Dendritic cell treated with granulocyte-macrophage colony-stimulating factor and Interleukin-4, amounts not matched to agents 40 ng/mL and 50 ng/mL, for 4 days (primary cell): ENCODE measurements at regions not wholly inside any gene's neighbourhood (a gene's known extent, or its start where the extent isn't known, plus 50 kb on each side); places are given as distances from the start of the nearest gene placed in this dataset.

Experiments
- H3K27ac Mint-ChIP-seq: one replicate; pipeline ENCODE4 v1.8.0; 2022; ENCODE audit warnings: mild to moderate bottlenecking, mixed read lengths
- H3K27me3 Mint-ChIP-seq: one replicate; pipeline ENCODE4 v1.8.0; 2022; ENCODE audit warnings: mild to moderate bottlenecking, mixed read lengths
- H3K36me3 Mint-ChIP-seq: one replicate; pipeline ENCODE4 v1.8.0; 2022; ENCODE audit warnings: low read depth, mixed read lengths
- H3K4me1 Mint-ChIP-seq: one replicate; pipeline ENCODE4 v1.8.0; 2022; ENCODE audit warnings: low read depth, mixed read lengths
- H3K4me3 Mint-ChIP-seq: one replicate; pipeline ENCODE4 v1.8.0; 2022; ENCODE audit warnings: mild to moderate bottlenecking, moderate library complexity, mixed read lengths
- H3K9me3 Mint-ChIP-seq: one replicate; pipeline ENCODE4 v1.8.0; 2022; ENCODE audit warnings: mixed read lengths
- intact Hi-C: fragments of 100-400 bp; cut with micrococcal nuclease; formaldehyde crosslinking; loops from one replicate; pipeline ENCODE4 v1.15.0; 2022

- Mint-ChIP-seq H3K4me3 (no peak overlapping the region), H3K27me3 (no peaks in the 10 kb centered on the region), H3K9me3 (peaks cover 12% of the 10 kb centered on the region), H3K27ac (no peak overlapping the region), H3K36me3 (no peaks in the 10 kb centered on the region), H3K4me1 (no peaks in the 10 kb centered on the region)
- intact Hi-C loops = no loop called here
Observed at GRCh38 chr5:116842514-116842961, 267.9 kb upstream of the SEMA6A start.

GRCh38 chr5:116841734-116842133 lies 267.1 kb upstream of the SEMA6A start:
- H3K27me3 Mint-ChIP-seq = no peaks in the 10 kb centered on the region
- H3K9me3 Mint-ChIP-seq = peaks cover 11% of the 10 kb centered on the region
- intact Hi-C loops = no loop called here
- H3K4me3 Mint-ChIP-seq = no peak overlapping the region
- H3K4me1 Mint-ChIP-seq = no peaks in the 10 kb centered on the region
- no peaks in the 10 kb centered on the region for H3K36me3 Mint-ChIP-seq
- H3K27ac Mint-ChIP-seq = no peak overlapping the region

- Mint-ChIP-seq H3K4me3 (no peak overlapping the region), H3K9me3 (no peaks in the 10 kb centered on the region), H3K4me1 (no peaks in the 10 kb centered on the region), H3K27me3 (no peaks in the 10 kb centered on the region), H3K36me3 (no peaks in the 10 kb centered on the region), H3K27ac (no peak overlapping the region)
- intact Hi-C loops = no loop called here
Observed at GRCh38 chr5:116838011-116838536, 263.5 kb upstream of the SEMA6A start.

GRCh38 chr5:116834796-116835515 lies 260.3 kb upstream of the SEMA6A start:
- Mint-ChIP-seq H3K4me1 (no peaks in the 10 kb centered on the region), H3K9me3 (no peaks in the 10 kb centered on the region), H3K4me3 (no peak overlapping the region), H3K27ac (no peak overlapping the region), H3K27me3 (no peaks in the 10 kb centered on the region), H3K36me3 (no peaks in the 10 kb centered on the region)
- intact Hi-C loops = no loop called here

GRCh38 chr5:116830079-116830478 lies 255.5 kb upstream of the SEMA6A start:
- no peaks in the 10 kb centered on the region for H3K4me1 Mint-ChIP-seq
- H3K9me3 Mint-ChIP-seq = no peaks in the 10 kb centered on the region
- intact Hi-C loops = no loop called here
- H3K27me3 Mint-ChIP-seq = no peaks in the 10 kb centered on the region
- no peak overlapping the region for H3K4me3 Mint-ChIP-seq
- no peaks in the 10 kb centered on the region for H3K36me3 Mint-ChIP-seq
- no peak overlapping the region for H3K27ac Mint-ChIP-seq

GRCh38 chr5:116827078-116827477 lies 252.5 kb upstream of the SEMA6A start:
- no peaks in the 10 kb centered on the region for H3K4me1 Mint-ChIP-seq
- H3K27ac Mint-ChIP-seq = no peak overlapping the region
- no peak overlapping the region for H3K4me3 Mint-ChIP-seq
- peaks cover 7% of the 10 kb centered on the region for H3K9me3 Mint-ChIP-seq
- intact Hi-C loops = no loop called here
- no peaks in the 10 kb centered on the region for H3K36me3 Mint-ChIP-seq
- no peaks in the 10 kb centered on the region for H3K27me3 Mint-ChIP-seq

- H3K36me3 Mint-ChIP-seq = no peaks in the 10 kb centered on the region
- H3K9me3 Mint-ChIP-seq = peaks cover 10% of the 10 kb centered on the region
- intact Hi-C loops = no loop called here
- no peaks in the 10 kb centered on the region for H3K27me3 Mint-ChIP-seq
- no peak overlapping the region for H3K27ac Mint-ChIP-seq
- H3K4me1 Mint-ChIP-seq = no peaks in the 10 kb centered on the region
- H3K4me3 Mint-ChIP-seq = no peak overlapping the region
Observed at GRCh38 chr5:116825486-116825885, 250.9 kb upstream of the SEMA6A start.

GRCh38 chr5:116824751-116825438 lies 250.3 kb upstream of the SEMA6A start:
- peaks cover 10% of the 10 kb centered on the region for H3K9me3 Mint-ChIP-seq
- intact Hi-C loops = no loop called here
- no peaks in the 10 kb centered on the region for H3K36me3 Mint-ChIP-seq
- H3K4me1 Mint-ChIP-seq = no peaks in the 10 kb centered on the region
- H3K27me3 Mint-ChIP-seq = no peaks in the 10 kb centered on the region
- H3K4me3 Mint-ChIP-seq = no peak overlapping the region
- H3K27ac Mint-ChIP-seq = no peak overlapping the region

- Mint-ChIP-seq H3K9me3 (peaks cover 10% of the 10 kb centered on the region), H3K4me3 (no peak overlapping the region), H3K36me3 (no peaks in the 10 kb centered on the region), H3K27me3 (no peaks in the 10 kb centered on the region), H3K4me1 (no peaks in the 10 kb centered on the region), H3K27ac (no peak overlapping the region)
- intact Hi-C loops = no loop called here
Observed at GRCh38 chr5:116814626-116815385, 240.2 kb upstream of the SEMA6A start.

GRCh38 chr5:116813906-116814305 lies 239.3 kb upstream of the SEMA6A start:
- Mint-ChIP-seq H3K27ac (no peak overlapping the region), H3K27me3 (no peaks in the 10 kb centered on the region), H3K9me3 (peaks cover 10% of the 10 kb centered on the region), H3K36me3 (no peaks in the 10 kb centered on the region), H3K4me1 (no peaks in the 10 kb centered on the region), H3K4me3 (no peak overlapping the region)
- intact Hi-C loops = no loop called here

- peaks cover 10% of the 10 kb centered on the region for H3K9me3 Mint-ChIP-seq
- H3K27me3 Mint-ChIP-seq = no peaks in the 10 kb centered on the region
- H3K4me1 Mint-ChIP-seq = no peaks in the 10 kb centered on the region
- intact Hi-C loops = no loop called here
- H3K4me3 Mint-ChIP-seq = no peak overlapping the region
- no peaks in the 10 kb centered on the region for H3K36me3 Mint-ChIP-seq
- H3K27ac Mint-ChIP-seq = no peak overlapping the region
Observed at GRCh38 chr5:116813356-116813755, 238.7 kb upstream of the SEMA6A start.

GRCh38 chr5:116810951-116811350 lies 236.3 kb upstream of the SEMA6A start:
- Mint-ChIP-seq H3K4me1 (no peaks in the 10 kb centered on the region), H3K27me3 (no peaks in the 10 kb centered on the region), H3K4me3 (no peak overlapping the region), H3K36me3 (no peaks in the 10 kb centered on the region), H3K9me3 (no peaks in the 10 kb centered on the region), H3K27ac (no peak overlapping the region)
- intact Hi-C loops = no loop called here

GRCh38 chr5:116806836-116807235 lies 232.2 kb upstream of the SEMA6A start:
- H3K9me3 Mint-ChIP-seq = no peaks in the 10 kb centered on the region

GRCh38 chr5:116799401-116799800 lies 224.8 kb upstream of the SEMA6A start:
- no peaks in the 10 kb centered on the region for H3K27me3 Mint-ChIP-seq
- peaks cover 37% of the 10 kb centered on the region for H3K9me3 Mint-ChIP-seq
- intact Hi-C loops = no loop called here
- H3K4me1 Mint-ChIP-seq = no peaks in the 10 kb centered on the region
- H3K36me3 Mint-ChIP-seq = no peaks in the 10 kb centered on the region
- H3K27ac Mint-ChIP-seq = no peak overlapping the region
- no peak overlapping the region for H3K4me3 Mint-ChIP-seq

More at GRCh38 chr5:116806836-116807235, 232.2 kb upstream of the SEMA6A start:
- Mint-ChIP-seq H3K4me3 (no peak overlapping the region), H3K27me3 (no peaks in the 10 kb centered on the region), H3K36me3 (no peaks in the 10 kb centered on the region), H3K4me1 (no peaks in the 10 kb centered on the region), H3K27ac (no peak overlapping the region)
- intact Hi-C loops = no loop called here
